GM12891 (cell line): ENCODE measurements at regions not wholly inside any gene's neighbourhood (a gene's known extent, or its start where the extent isn't known, plus 50 kb on each side); places are given as distances from the start of the nearest gene placed in this dataset.

Experiments used
- POLR2A ChIP-seq: IDR thresholded peaks from 2 replicates; pipeline ENCODE4 v1.6.1; 2011; ENCODE audit warnings: low read depth, low read length, control low read depth
- POLR2AphosphoS5 ChIP-seq: IDR thresholded peaks from 2 replicates; pipeline ENCODE4 v1.6.1; 2011; ENCODE audit warnings: low read depth, low read length, control low read depth

- no peak for TF ChIP-seq POLR2A
- TF ChIP-seq POLR2AphosphoS5: no peak
Measured at GRCh38 chr13:81377921-81378320, 1037.0 kb upstream of the SPRY2 start.
